Lower leg skin (tissue), 4 donors: ENCODE measurements at regions not wholly inside any gene's neighbourhood (a gene's known extent, or its start where the extent isn't known, plus 50 kb on each side); places are given as distances from the start of the nearest gene placed in this dataset.

Source experiments
- DNase-seq, 2 donors: peaks; one replicate each; pipeline ENCODE4 v3.0.0-alpha.2; 2019; ENCODE audit warnings: low spot score in 2 of 2
- H3K4me3 ChIP-seq: fragments of 200-600 bp; sonication (generic); 2 replicates; pipeline ENCODE4 v1.5.1; 2017; ENCODE audit warnings: mild to moderate bottlenecking, low read depth; ENCODE audit not compliant: poor library complexity, severe bottlenecking
- CTCF ChIP-seq, 3 donors: fragments of 450-650 bp; IDR thresholded peaks; one replicate each; pipeline ENCODE4 v1.5.1; 2016; ENCODE audit warnings: antibody characterized with exemption in 3 of 3, mild to moderate bottlenecking in 3 of 3, moderate library complexity in 2 of 3
- POLR2A ChIP-seq, 2 donors: fragments of 450-650 bp; IDR thresholded peaks; one replicate each; pipeline ENCODE4 v1.6.1; 2016 to 2017; ENCODE audit warnings: antibody characterized with exemption in 2 of 2, mild to moderate bottlenecking in 1 of 2, moderate library complexity in 1 of 2
- WGBS, 2 donors: methylation state at CpG; one replicate each; pipeline ENCODE4 v1.1.5; 2018; 5-methylcytosine and 5-hydroxymethylcytosine counted together
- intact Hi-C: fragments of 100-400 bp; cut with DNase I; formaldehyde crosslinking; loops from one replicate; pipeline ENCODE4 v1.15.0; 2023; ENCODE audit warnings: low total_unique reads

GRCh38 chr6:113011389-113011788, 664.3 kb downstream of the RFPL4B start:
- WGBS, 2 donors: 0% methylated on average over 1 of the region's 1 CpG
- no peak for DNase-seq
- TF ChIP-seq POLR2A (IDR thresholded peaks at IDR 0.05): no peak
- no peak for TF ChIP-seq CTCF (IDR thresholded peaks at IDR 0.05)
- intact Hi-C loops: no loop called here
- H3K4me3 ChIP-seq: no peak overlapping the region

- H3K4me3 ChIP-seq: no peak overlapping the region
- DNase-seq: no peak
- 36 to 44% methylated on average over 5 of the region's 5 CpGs for WGBS, 2 donors
- intact Hi-C loops: no loop called here
- TF ChIP-seq CTCF (IDR thresholded peaks at IDR 0.05) (no peak), POLR2A (IDR thresholded peaks at IDR 0.05) (no peak)
Observed at GRCh38 chr6:113011801-113012200, 664.7 kb downstream of the RFPL4B start.

- no peak overlapping the region for H3K4me3 ChIP-seq
- intact Hi-C loops: no loop called here
- WGBS, 2 donors: 51 to 58% methylated on average over 8 of the region's 8 CpGs
- DNase-seq: no peak
- TF ChIP-seq POLR2A (IDR thresholded peaks at IDR 0.05): no peak
- TF ChIP-seq CTCF (IDR thresholded peaks at IDR 0.05): no peak
Observed at GRCh38 chr6:113015249-113015648, 668.1 kb downstream of the RFPL4B start.

- 61 to 65% methylated on average over 2 of the region's 2 CpGs for WGBS, 2 donors
- no peak overlapping the region for H3K4me3 ChIP-seq
- TF ChIP-seq CTCF (IDR thresholded peaks at IDR 0.05) (no peak), POLR2A (IDR thresholded peaks at IDR 0.05) (no peak)
- DNase-seq: no peak
- intact Hi-C loops: no loop called here
Observed at GRCh38 chr6:113017353-113017752, 670.2 kb downstream of the RFPL4B start.

- DNase-seq: peak in 1 of 2 donors; percentile 44
- intact Hi-C loops: no loop called here
- no peak for TF ChIP-seq POLR2A (IDR thresholded peaks at IDR 0.05)
- no peak for TF ChIP-seq CTCF (IDR thresholded peaks at IDR 0.05)
- no peak overlapping the region for H3K4me3 ChIP-seq
- WGBS, 2 donors: 29 to 30% methylated on average over 5 of the region's 5 CpGs
Observed at GRCh38 chr6:113018351-113019151, 671.4 kb downstream of the RFPL4B start.

GRCh38 chr6:113019176-113019575, 672.0 kb downstream of the RFPL4B start:
- intact Hi-C loops: no loop called here
- TF ChIP-seq POLR2A (IDR thresholded peaks at IDR 0.05): no peak
- TF ChIP-seq CTCF (IDR thresholded peaks at IDR 0.05): no peak
- DNase-seq: no peak
- WGBS, 2 donors: 47 to 64% methylated on average over 3 of the region's 3 CpGs
- H3K4me3 ChIP-seq: no peak overlapping the region
